ENCODE measurements at regions not wholly inside any gene's neighbourhood (a gene's known extent, or its start where the extent isn't known, plus 50 kb on each side); places are given as distances from the start of the nearest gene placed in this dataset.
"Not testable (repeated sequence)": the region's sequence is repeated elsewhere in the genome, so short reads cannot be mapped to it uniquely, and the experiment has no call there.

- DNase-seq (ENCODE audit: low read depth), result peak; percentile 88
- peak; percentile 80 for TF ChIP-seq CTCF (IDR thresholded peaks at IDR 0.05; ENCODE audit: insufficient read depth, low read length)
- no peak overlapping the region for H3K4me3 ChIP-seq (ENCODE audit: low read depth, low read length)
Measured at GRCh38 chr5:164504141-164504772, 998.8 kb downstream of the MAT2B start.

- DNase-seq (ENCODE audit: low read depth), result no peak
- no peak overlapping the region for H3K4me3 ChIP-seq (ENCODE audit: low read depth, low read length)
- no peak for TF ChIP-seq CTCF (IDR thresholded peaks at IDR 0.05; ENCODE audit: insufficient read depth, low read length)
Measured at GRCh38 chr5:164505791-164506190, 1000.4 kb downstream of the MAT2B start.

GRCh38 chr5:164518067-164518740, 1012.8 kb downstream of the MAT2B start:
- no peak for DNase-seq (ENCODE audit: low read depth)
- no peak for TF ChIP-seq CTCF (IDR thresholded peaks at IDR 0.05; ENCODE audit: insufficient read depth, low read length)
- no peak overlapping the region for H3K4me3 ChIP-seq (ENCODE audit: low read depth, low read length)

GRCh38 chr5:164518741-164519080, 1013.3 kb downstream of the MAT2B start:
- no peak for TF ChIP-seq CTCF (IDR thresholded peaks at IDR 0.05; ENCODE audit: insufficient read depth, low read length)
- H3K4me3 ChIP-seq (ENCODE audit: low read depth, low read length), result no peak overlapping the region
- DNase-seq (ENCODE audit: low read depth), result no peak

GRCh38 chr5:164532235-164532900, 1026.9 kb downstream of the MAT2B start:
- no peak for TF ChIP-seq CTCF (IDR thresholded peaks at IDR 0.05; ENCODE audit: insufficient read depth, low read length)
- peak; percentile 9 for DNase-seq (ENCODE audit: low read depth)

GRCh38 chr5:164533426-164533825, 1028.0 kb downstream of the MAT2B start:
- not testable (repeated sequence) for H3K4me3 ChIP-seq (ENCODE audit: low read depth, low read length); DNase-seq (ENCODE audit: low read depth)

More at GRCh38 chr5:164532235-164532900, 1026.9 kb downstream of the MAT2B start:
- H3K4me3 ChIP-seq (ENCODE audit: low read depth, low read length), result no peak overlapping the region

- no peak overlapping the region for H3K4me3 ChIP-seq (ENCODE audit: low read depth, low read length)
- no peak for TF ChIP-seq CTCF (IDR thresholded peaks at IDR 0.05; ENCODE audit: insufficient read depth, low read length)
- no peak for DNase-seq (ENCODE audit: low read depth)
Measured at GRCh38 chr5:164540174-164540573, 1034.8 kb downstream of the MAT2B start.
